GM12891 (cell line): ENCODE measurements at regions not wholly inside any gene's neighbourhood (a gene's known extent, or its start where the extent isn't known, plus 50 kb on each side); places are given as distances from the start of the nearest gene placed in this dataset.

Experiments used
- POLR2A ChIP-seq: IDR thresholded peaks from 2 replicates; pipeline ENCODE4 v1.6.1; 2011; ENCODE audit warnings: low read depth, low read length, control low read depth
- POU2F2 ChIP-seq: IDR thresholded peaks from 2 replicates; pipeline ENCODE4 v1.6.1; 2011; ENCODE audit warnings: low read depth, mild to moderate bottlenecking, control low read depth, low read length, moderate library complexity

DNA sequence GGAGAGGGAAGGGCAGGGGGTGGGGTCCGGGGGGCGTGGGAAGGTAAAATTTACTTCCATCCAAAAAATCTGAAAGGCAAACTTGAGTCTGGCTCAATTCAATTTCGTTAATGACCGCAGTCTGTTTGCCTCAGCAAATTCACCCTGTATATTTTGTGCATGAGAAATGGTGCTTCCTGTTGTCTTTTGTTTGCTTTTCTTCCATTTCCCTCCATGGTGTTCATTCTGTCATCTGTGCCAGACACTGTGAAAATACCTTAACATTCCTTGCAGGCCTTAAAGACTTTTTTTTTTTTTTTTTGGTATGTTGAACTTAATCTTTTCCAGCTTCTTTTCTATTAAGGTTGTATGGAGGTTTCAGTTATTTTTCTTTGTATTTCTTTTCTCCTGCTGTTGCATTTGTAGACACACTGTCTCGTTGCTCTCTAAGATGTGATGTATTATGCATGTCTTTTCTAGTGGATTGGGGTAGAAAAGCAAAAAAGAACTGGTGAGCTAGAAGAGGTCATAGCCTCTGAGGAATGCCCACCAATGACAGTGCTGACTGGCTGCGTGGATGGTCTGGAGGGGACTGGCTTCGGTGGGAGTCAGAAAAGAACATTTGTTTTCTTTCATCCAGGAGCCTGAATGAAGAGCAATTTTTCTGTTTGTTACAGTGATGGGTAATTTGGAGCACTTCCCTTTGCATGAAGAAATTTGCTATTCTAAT is 585.0 kb upstream of the MAP3K7 start:
- TF ChIP-seq POLR2A (no peak), POU2F2 (no peak)
